A549 (cell line): ENCODE measurements at regions not wholly inside any gene's neighbourhood (a gene's known extent, or its start where the extent isn't known, plus 50 kb on each side); places are given as distances from the start of the nearest gene placed in this dataset.

Experiments
- CEBPB ChIP-seq, 2 experiments: fragments of >200 bp in 1 of 2; sonication (Bioruptor Twin) in 1 of 2; formaldehyde crosslinking in 1 of 2; IDR thresholded peaks; 2 replicates each; pipeline ENCODE4 v1.6.1; 2012 to 2016
- EP300 ChIP-seq, 2 experiments: fragments of >200 bp; sonication (Bioruptor Twin); formaldehyde crosslinking; IDR thresholded peaks; 2 replicates in 1 of 2; 3 replicates in 1 of 2; pipeline ENCODE4 v1.6.1; 2016 to 2017
- FOSL2 ChIP-seq, 2 experiments: fragments of 450-650 bp in 1 of 2; fragments of >200 bp in 1 of 2; sonication (Bioruptor Twin) in 1 of 2; formaldehyde crosslinking; IDR thresholded peaks; 2 replicates each; pipeline versions ENCODE4 v1.5.0 to v1.6.1; 2016 to 2020; ENCODE audit warnings: mild to moderate bottlenecking in 1 of 2, moderate library complexity in 1 of 2
- TF ChIP-seq, protein P1 (sequence below): fragments of >200 bp; sonication (Bioruptor Twin); formaldehyde crosslinking; IDR thresholded peaks from 3 replicates; pipeline ENCODE4 v1.5.1; 2016

DNA sequence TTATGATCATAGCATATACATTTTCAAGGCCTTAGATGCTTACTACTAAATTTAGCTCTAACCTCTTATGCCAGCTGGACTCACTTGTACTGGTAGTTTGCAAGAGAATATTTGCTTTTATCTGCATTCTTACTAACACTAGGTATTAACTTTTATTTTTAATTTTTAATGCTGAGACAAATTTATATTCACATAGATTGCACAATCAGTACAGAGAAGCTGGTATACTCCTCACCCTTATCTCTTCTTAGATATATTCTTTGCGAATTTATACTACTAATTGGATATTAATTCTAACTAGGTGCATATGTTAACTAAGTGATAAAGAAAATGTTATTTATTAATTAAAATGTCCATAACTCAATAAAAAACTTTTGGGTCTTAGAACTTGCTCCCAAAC lies 561.8 kb upstream of the PRMT6 start:
- TF ChIP-seq EP300 (IDR thresholded peaks at IDR 0.05) (no peak), CEBPB (IDR thresholded peaks at IDR 0.05) (no peak), FOSL2 (IDR thresholded peaks at IDR 0.05) (no peak), FOSL2 (CRISPR knock-in tag; IDR thresholded peaks at IDR 0.05) (no peak)
- TF ChIP-seq, protein P1, sequence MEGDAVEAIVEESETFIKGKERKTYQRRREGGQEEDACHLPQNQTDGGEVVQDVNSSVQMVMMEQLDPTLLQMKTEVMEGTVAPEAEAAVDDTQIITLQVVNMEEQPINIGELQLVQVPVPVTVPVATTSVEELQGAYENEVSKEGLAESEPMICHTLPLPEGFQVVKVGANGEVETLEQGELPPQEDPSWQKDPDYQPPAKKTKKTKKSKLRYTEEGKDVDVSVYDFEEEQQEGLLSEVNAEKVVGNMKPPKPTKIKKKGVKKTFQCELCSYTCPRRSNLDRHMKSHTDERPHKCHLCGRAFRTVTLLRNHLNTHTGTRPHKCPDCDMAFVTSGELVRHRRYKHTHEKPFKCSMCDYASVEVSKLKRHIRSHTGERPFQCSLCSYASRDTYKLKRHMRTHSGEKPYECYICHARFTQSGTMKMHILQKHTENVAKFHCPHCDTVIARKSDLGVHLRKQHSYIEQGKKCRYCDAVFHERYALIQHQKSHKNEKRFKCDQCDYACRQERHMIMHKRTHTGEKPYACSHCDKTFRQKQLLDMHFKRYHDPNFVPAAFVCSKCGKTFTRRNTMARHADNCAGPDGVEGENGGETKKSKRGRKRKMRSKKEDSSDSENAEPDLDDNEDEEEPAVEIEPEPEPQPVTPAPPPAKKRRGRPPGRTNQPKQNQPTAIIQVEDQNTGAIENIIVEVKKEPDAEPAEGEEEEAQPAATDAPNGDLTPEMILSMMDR: no peak
